SJSA1 (cell line): ENCODE measurements at regions not wholly inside any gene's neighbourhood (a gene's known extent, or its start where the extent isn't known, plus 50 kb on each side); places are given as distances from the start of the nearest gene placed in this dataset.

Source experiments
- DNase-seq, 2 experiments: peaks; one replicate each; pipeline ENCODE4 v3.0.0-alpha.2; 2015 to 2020; ENCODE audit warnings: low spot score in 2 of 2, low read depth in 1 of 2
- H3K27ac ChIP-seq: fragments of 250-450 bp; sonication (Bioruptor Pico); 2 replicates; pipeline ENCODE4 v1.5.1; 2020; ENCODE audit warnings: mild to moderate bottlenecking, moderate library complexity
- H3K27me3 ChIP-seq: fragments of 250-450 bp; sonication (Bioruptor Pico); replicated peaks from 2 replicates; pipeline ENCODE4 v1.5.1; 2020; ENCODE audit warnings: mild to moderate bottlenecking, moderate library complexity
- H3K36me3 ChIP-seq: fragments of 250-450 bp; sonication (Bioruptor Pico); 2 replicates; pipeline ENCODE4 v1.5.1; 2020; ENCODE audit warnings: mild to moderate bottlenecking
- H3K4me1 ChIP-seq: fragments of 250-450 bp; sonication (Bioruptor Pico); replicated peaks from 2 replicates; pipeline ENCODE4 v1.6.1; 2021; ENCODE audit warnings: mild to moderate bottlenecking
- H3K4me3 ChIP-seq: fragments of 250-450 bp; sonication (Bioruptor Pico); 2 replicates; pipeline ENCODE4 v1.5.1; 2020; ENCODE audit warnings: mild to moderate bottlenecking
- H3K9me3 ChIP-seq: fragments of 250-450 bp; sonication (Bioruptor Pico); replicated peaks from 2 replicates; pipeline ENCODE4 v1.5.1; 2020; ENCODE audit warnings: mild to moderate bottlenecking

DNA sequence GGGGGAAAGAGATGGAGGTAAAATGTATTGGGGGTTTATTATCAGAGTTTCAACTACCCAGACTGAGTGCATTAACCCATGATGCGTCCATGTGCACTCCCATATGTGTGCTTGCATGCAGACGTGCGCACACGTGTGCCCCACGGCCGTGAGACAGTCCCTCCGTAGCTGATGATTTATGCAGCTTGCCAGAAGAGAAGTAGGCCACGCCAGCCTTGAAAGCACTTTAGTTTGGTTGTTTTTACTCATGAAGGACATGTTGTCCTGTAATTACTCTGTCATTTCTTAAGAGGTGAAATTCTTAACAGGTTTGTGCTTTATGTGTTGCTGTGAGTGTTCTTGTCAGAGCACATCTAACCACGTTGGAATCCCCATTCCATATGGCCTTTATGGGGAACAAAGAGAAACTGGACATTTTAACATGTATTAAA is 467.8 kb downstream of the LMO4 start:
- no peak for DNase-seq
- Histone ChIP-seq H3K36me3 (no peaks in the 10 kb centered on the region), H3K4me3 (no peak overlapping the region), H3K4me1 (peaks cover 18% of the 10 kb centered on the region), H3K27me3 (no peaks in the 10 kb centered on the region), H3K9me3 (no peaks in the 10 kb centered on the region), H3K27ac (no peak overlapping the region)

DNA sequence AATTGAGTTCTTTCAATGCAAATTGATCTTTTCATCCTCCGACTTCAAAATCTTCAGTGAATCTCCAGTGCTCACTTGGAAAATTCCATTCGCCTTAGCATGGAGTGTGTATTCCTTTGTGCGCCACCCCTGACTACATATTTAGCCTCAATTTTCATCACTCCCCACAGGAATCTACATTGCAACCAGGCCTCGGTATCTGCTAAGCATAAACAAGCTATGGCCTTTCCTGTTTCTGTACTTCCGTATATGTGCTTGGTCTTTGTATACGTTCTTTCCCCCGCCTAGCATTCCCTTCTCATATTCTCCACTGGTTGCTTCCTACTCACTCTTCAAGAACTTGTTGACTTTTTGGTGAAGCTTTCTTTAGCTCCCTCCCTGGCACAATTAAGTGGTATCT is 470.8 kb downstream of the LMO4 start:
- Histone ChIP-seq H3K27me3 (no peaks in the 10 kb centered on the region), H3K9me3 (no peaks in the 10 kb centered on the region), H3K27ac (no peak overlapping the region), H3K4me1 (peaks cover 15% of the 10 kb centered on the region), H3K4me3 (no peak overlapping the region), H3K36me3 (no peaks in the 10 kb centered on the region)
- DNase-seq: no peak

DNA sequence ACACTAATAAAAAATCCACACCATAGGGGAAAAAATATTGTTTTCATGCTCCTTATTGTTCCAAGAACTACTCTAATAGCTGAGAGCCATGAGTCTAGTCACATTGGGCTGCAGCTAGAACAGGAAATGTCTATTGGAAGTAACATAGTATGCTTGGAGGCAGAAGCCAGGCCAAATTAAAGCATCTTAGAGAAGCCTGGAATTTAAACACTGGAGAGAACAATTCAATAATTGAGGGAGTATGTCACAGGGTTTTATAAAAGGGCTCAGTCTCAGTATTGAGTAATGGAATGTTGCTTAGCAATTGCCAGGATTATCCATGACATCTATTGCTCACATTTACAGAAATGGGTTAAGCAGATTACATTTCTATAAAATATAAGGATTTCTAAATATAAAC is 471.3 kb downstream of the LMO4 start:
- DNase-seq: no peak
- H3K4me3 ChIP-seq: no peak overlapping the region
- H3K36me3 ChIP-seq: no peaks in the 10 kb centered on the region
- no peaks in the 10 kb centered on the region for H3K27me3 ChIP-seq
- peaks cover 9% of the 10 kb centered on the region for H3K4me1 ChIP-seq
- no peak overlapping the region for H3K27ac ChIP-seq
- no peaks in the 10 kb centered on the region for H3K9me3 ChIP-seq

- H3K27ac ChIP-seq: no peak overlapping the region
- no peak overlapping the region for H3K4me3 ChIP-seq
- H3K4me1 ChIP-seq: peaks cover 15% of the 10 kb centered on the region
- DNase-seq: no peak
- H3K9me3 ChIP-seq: no peaks in the 10 kb centered on the region
- H3K27me3 ChIP-seq: no peaks in the 10 kb centered on the region
- no peaks in the 10 kb centered on the region for H3K36me3 ChIP-seq
Observed at GRCh38 chr1:87803375-87803774, 474.7 kb downstream of the LMO4 start.

DNA sequence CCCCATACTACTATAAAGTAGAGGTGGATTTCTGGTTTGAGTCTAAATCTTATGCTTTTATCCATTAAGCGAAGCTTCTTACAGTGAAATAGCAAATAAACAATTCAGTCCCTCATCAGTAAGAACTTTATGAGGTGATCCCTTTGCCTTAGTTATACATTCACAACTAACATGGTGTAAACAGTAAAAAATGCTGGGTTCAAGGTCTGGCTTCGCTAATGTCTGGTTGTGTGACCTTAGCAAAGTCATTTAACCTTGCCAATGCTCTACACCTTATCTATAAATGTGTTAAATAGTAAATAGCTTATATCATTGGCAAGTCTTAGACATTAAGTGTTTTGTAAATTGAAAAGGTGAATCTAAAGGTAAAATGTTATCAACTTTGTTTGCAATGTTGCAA is 475.4 kb downstream of the LMO4 start:
- H3K4me3 ChIP-seq: no peak overlapping the region
- H3K27me3 ChIP-seq: no peaks in the 10 kb centered on the region

GRCh38 chr1:87805666-87806378 is 477.1 kb downstream of the LMO4 start:
- H3K9me3 ChIP-seq: no peaks in the 10 kb centered on the region
- H3K27me3 ChIP-seq: no peaks in the 10 kb centered on the region
- H3K27ac ChIP-seq: peak overlapping the region; percentile 11; the same call in 1 of the 2 replicates
- H3K4me1 ChIP-seq: peaks cover 26% of the 10 kb centered on the region
- H3K36me3 ChIP-seq: no peaks in the 10 kb centered on the region
- DNase-seq: peak; percentile 47 to 60
- H3K4me3 ChIP-seq: no peak overlapping the region

More for the DNA sequence above, 475.4 kb downstream of the LMO4 start:
- Histone ChIP-seq H3K4me1 (peaks cover 15% of the 10 kb centered on the region), H3K9me3 (no peaks in the 10 kb centered on the region), H3K36me3 (no peaks in the 10 kb centered on the region), H3K27ac (no peak overlapping the region)
- no peak for DNase-seq

DNA sequence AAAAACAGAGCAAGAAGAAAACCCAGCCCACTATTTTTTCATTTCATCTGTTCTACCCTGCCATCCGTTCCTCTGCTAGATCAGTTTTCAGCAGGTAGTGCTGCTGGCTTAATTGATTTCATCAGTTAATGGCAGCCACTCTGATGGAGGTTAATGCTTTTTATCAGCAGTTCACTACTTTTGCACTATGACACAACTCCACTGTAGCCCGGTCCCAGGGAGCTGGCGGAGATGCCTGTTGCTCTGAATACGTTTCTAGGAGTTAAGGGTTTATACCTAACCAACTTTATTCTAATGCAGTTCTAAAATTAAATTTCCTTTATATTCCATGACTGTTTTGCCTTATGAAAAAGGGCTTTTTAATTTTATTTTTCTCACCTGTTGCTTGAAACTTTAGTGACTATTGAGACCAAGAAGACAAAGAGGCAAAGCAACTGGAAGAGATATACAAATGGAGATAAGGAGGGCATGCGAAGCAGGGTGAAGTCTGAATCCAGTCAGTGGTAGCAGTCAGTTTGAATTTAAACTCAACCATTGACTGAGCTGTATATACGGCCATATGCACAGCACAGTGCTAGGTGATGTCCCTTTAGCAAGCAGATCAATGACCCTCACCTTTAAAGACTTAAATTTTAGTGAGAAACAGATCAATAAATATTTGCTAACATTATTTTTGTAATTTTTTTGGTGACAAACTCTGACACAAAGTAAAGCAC is 477.9 kb downstream of the LMO4 start:
- H3K36me3 ChIP-seq: no peaks in the 10 kb centered on the region
- peaks cover 26% of the 10 kb centered on the region for H3K4me1 ChIP-seq
- no peak for DNase-seq
- no peak overlapping the region for H3K4me3 ChIP-seq
- H3K27me3 ChIP-seq: no peaks in the 10 kb centered on the region
- H3K27ac ChIP-seq: peak overlapping the region; percentile 6; the same call in 1 of the 2 replicates
- H3K9me3 ChIP-seq: no peaks in the 10 kb centered on the region

- no peaks in the 10 kb centered on the region for H3K27me3 ChIP-seq
- no peaks in the 10 kb centered on the region for H3K9me3 ChIP-seq
- peak in 1 of 2 experiments; percentile 51 for DNase-seq
- no peaks in the 10 kb centered on the region for H3K36me3 ChIP-seq
- H3K27ac ChIP-seq: no peak overlapping the region
- peaks cover 26% of the 10 kb centered on the region for H3K4me1 ChIP-seq
- H3K4me3 ChIP-seq: no peak overlapping the region
Observed at GRCh38 chr1:87810166-87810565, 481.5 kb downstream of the LMO4 start.

DNA sequence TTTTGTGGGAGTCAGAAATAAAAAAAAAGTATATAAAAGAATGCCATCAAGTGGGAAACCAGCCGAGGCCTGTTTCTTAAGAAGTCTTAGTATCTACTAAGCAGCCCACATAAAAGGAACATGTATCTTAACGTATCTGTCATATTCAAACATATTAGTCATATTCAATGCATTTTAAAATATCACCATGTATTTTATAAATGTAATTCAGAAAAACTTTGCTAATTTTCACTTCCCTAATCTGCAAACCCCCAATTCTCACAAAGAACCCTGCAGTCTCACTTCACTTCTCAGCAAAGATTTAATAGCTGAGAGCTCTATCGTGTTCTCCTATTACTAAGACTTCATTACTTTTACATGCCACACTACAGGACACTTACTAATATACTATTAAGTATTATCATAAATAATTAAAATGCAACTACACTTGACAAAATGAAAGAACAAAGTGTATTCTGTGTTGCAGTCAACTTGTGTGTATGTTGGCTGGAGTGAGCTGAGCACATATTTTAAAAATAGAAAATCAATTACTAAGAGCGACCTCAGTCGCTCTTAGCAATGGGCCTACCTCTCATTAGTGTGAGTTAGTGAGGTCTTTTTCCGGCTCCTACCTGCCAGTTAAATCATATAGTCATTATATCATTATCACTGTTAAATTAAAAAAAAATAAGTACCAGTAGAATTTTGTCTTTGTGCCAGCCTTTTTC is 484.3 kb downstream of the LMO4 start:
- H3K27ac ChIP-seq: no peak overlapping the region
- H3K4me3 ChIP-seq: no peak overlapping the region
- no peaks in the 10 kb centered on the region for H3K27me3 ChIP-seq
- peaks cover 11% of the 10 kb centered on the region for H3K4me1 ChIP-seq
- H3K36me3 ChIP-seq: no peaks in the 10 kb centered on the region
- no peak for DNase-seq
- no peaks in the 10 kb centered on the region for H3K9me3 ChIP-seq

GRCh38 chr1:87814573-87814972 is 485.9 kb downstream of the LMO4 start:
- H3K4me3 ChIP-seq: no peak overlapping the region
- no peaks in the 10 kb centered on the region for H3K36me3 ChIP-seq
- no peak overlapping the region for H3K27ac ChIP-seq
- no peak for DNase-seq
- H3K27me3 ChIP-seq: no peaks in the 10 kb centered on the region
- H3K4me1 ChIP-seq: peaks cover 10% of the 10 kb centered on the region
- no peaks in the 10 kb centered on the region for H3K9me3 ChIP-seq

DNA sequence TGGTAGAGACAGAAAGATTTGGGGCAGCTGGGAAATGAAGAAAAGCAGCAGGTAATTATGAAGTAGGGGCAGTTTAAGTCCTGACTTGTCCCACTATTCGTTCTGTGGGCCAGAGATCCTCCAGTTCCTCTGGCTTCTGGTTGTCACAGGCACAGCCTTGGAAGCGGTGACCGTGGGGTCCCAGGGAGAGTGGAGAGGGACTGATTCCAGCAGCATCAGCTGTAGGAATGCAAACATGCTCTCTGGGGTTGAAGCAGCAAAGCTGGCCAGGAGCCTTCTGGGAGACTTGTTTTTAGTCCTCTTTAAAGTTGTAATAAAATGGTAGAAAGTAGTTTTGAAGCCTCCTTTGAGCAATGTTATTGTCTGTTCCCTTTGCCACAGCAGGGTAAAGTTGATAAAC is 488.0 kb downstream of the LMO4 start:
- H3K9me3 ChIP-seq: no peaks in the 10 kb centered on the region
- no peak for DNase-seq
- no peaks in the 10 kb centered on the region for H3K4me1 ChIP-seq
- H3K4me3 ChIP-seq: no peak overlapping the region
- H3K36me3 ChIP-seq: no peaks in the 10 kb centered on the region
- H3K27ac ChIP-seq: no peak overlapping the region
- no peaks in the 10 kb centered on the region for H3K27me3 ChIP-seq

DNA sequence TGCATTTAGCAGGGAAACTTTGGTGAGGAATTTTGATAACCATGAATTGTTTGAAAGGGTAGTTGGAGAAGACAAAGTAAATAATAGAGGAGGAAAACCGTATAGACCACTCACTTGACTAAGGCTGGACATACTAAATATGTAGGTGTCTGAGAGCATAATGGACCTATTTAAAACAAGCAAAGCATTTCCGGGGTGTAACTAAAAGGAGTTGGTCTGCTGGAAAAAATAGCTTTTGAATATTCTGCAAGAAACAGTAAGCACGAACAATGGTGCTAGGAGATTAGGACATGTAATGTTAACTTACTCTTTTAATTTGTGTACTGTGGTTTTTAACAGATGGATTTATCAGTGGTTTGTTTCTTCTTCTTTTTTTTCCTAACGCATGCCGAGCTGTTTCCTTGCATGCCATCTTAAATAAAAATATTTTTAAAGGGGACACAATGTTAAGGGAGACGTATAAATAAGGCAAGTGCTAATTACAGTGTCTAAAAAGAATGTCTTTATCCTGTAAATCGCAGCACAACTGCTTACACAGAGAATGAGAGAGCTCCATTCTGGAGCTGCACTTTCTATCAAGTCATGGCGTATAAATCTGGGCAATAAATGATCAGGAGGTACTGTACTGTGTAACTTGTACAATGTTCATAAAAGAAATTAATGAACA is 492.1 kb downstream of the LMO4 start:
- no peak overlapping the region for H3K4me3 ChIP-seq
- H3K27me3 ChIP-seq: no peaks in the 10 kb centered on the region
- H3K9me3 ChIP-seq: no peaks in the 10 kb centered on the region
- H3K36me3 ChIP-seq: no peaks in the 10 kb centered on the region
- no peak overlapping the region for H3K27ac ChIP-seq
- H3K4me1 ChIP-seq: no peaks in the 10 kb centered on the region
- DNase-seq: no peak

- Histone ChIP-seq H3K27ac (no peak overlapping the region), H3K36me3 (no peaks in the 10 kb centered on the region), H3K9me3 (no peaks in the 10 kb centered on the region), H3K4me1 (no peaks in the 10 kb centered on the region), H3K27me3 (no peaks in the 10 kb centered on the region), H3K4me3 (no peak overlapping the region)
- no peak for DNase-seq
Observed at GRCh38 chr1:87821335-87821697, 492.6 kb downstream of the LMO4 start.
